ENCODE measurements at regions not wholly inside any gene's neighbourhood (a gene's known extent, or its start where the extent isn't known, plus 50 kb on each side); places are given as distances from the start of the nearest gene placed in this dataset.

DNA sequence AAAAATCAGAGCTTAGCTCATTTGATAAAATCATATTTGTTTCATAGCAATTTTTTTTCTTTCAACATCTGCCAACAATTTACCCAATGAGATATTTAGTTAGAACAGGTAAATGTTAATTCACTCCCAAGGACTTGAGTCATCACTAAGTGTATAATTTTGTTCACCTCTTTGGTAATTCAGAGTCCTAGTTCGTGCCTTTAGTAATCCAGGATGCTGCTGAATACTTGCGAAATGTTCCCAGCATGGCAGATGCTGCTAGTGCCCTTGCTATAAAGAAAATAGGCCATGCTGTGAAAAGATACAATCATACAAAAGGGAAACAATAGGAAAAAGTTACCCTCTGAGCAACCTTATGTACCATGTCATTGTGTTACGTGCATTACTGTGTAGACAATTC, 210.5 kb downstream of the CSNK1G3 start:
- TF ChIP-seq ZNF23 (tag by site-specific recombination; IDR thresholded peaks at IDR 0.05; ENCODE audit: borderline replicate concordance) (no peak), ZNF274 (IDR thresholded peaks at IDR 0.05; ENCODE audit: low read length) (no peak), ZNF274 (tag by site-specific recombination; IDR thresholded peaks at IDR 0.05; ENCODE audit: borderline replicate concordance) (no peak), ZNF112 (tag by site-specific recombination; IDR thresholded peaks at IDR 0.05) (no peak), ZBTB8A (tag by site-specific recombination; IDR thresholded peaks at IDR 0.05) (no peak), ZNF707 (tag by site-specific recombination; IDR thresholded peaks at IDR 0.05) (no peak), ZNF423 (tag by site-specific recombination; IDR thresholded peaks at IDR 0.05) (no peak), ZNF785 (tag by site-specific recombination; IDR thresholded peaks at IDR 0.05) (no peak), ZNF76 (tag by site-specific recombination; IDR thresholded peaks at IDR 0.05; ENCODE audit: borderline replicate concordance, low read depth) (no peak)
- TF ChIP-seq, protein P1, sequence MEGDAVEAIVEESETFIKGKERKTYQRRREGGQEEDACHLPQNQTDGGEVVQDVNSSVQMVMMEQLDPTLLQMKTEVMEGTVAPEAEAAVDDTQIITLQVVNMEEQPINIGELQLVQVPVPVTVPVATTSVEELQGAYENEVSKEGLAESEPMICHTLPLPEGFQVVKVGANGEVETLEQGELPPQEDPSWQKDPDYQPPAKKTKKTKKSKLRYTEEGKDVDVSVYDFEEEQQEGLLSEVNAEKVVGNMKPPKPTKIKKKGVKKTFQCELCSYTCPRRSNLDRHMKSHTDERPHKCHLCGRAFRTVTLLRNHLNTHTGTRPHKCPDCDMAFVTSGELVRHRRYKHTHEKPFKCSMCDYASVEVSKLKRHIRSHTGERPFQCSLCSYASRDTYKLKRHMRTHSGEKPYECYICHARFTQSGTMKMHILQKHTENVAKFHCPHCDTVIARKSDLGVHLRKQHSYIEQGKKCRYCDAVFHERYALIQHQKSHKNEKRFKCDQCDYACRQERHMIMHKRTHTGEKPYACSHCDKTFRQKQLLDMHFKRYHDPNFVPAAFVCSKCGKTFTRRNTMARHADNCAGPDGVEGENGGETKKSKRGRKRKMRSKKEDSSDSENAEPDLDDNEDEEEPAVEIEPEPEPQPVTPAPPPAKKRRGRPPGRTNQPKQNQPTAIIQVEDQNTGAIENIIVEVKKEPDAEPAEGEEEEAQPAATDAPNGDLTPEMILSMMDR (tag by site-specific recombination; IDR thresholded peaks at IDR 0.05), result no peak

All from HEK293 (cell line).